IMR-90 (cell line): ENCODE measurements at regions not wholly inside any gene's neighbourhood (a gene's known extent, or its start where the extent isn't known, plus 50 kb on each side); places are given as distances from the start of the nearest gene placed in this dataset.

Experiments
- CEBPB ChIP-seq: IDR thresholded peaks from 2 replicates; pipeline ENCODE4 v1.6.1; 2012; ENCODE audit warnings: low read depth, low read length, improper control_type of control experiment
- MAZ ChIP-seq: IDR thresholded peaks from 2 replicates; pipeline ENCODE4 v1.6.1; 2012; ENCODE audit warnings: low read depth, mild to moderate bottlenecking, low read length, improper control_type of control experiment, moderate library complexity, borderline replicate concordance
- MXI1 ChIP-seq: IDR thresholded peaks from 2 replicates; pipeline ENCODE4 v1.6.1; 2012; ENCODE audit warnings: low read depth, mild to moderate bottlenecking, low read length, moderate library complexity, borderline replicate concordance
- POLR2A ChIP-seq: IDR thresholded peaks from 2 replicates; pipeline ENCODE4 v1.6.1; 2012; ENCODE audit warnings: mild to moderate bottlenecking, low read depth, low read length
- TF ChIP-seq, protein P1 (sequence below): conservative IDR thresholded peaks from 2 replicates; pipeline ENCODE4 v1.5.1; 2012; ENCODE audit warnings: mild to moderate bottlenecking, low read depth, low read length, improper control_type of control experiment

DNA sequence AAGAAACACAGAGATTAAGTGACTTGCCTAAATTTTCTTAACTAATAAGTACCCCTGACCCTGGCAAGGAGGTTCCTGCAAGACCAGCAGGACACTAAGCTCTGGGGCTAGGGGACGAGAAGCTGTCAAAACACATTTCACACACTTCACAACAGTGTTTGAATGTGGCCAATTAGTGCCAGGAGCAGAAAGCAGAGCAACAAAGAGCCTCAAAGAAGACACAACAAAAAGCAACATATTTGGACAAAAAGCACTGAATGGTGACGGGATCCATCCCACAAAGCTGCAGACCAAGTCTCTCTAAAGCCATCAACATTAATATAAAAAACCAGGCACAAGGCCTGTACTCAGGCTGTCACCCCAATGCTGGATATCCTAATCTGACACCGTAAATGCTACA, 361.9 kb upstream of the RASGEF1B start:
- no peak for TF ChIP-seq POLR2A
- TF ChIP-seq MXI1: no peak
- TF ChIP-seq, protein P1, sequence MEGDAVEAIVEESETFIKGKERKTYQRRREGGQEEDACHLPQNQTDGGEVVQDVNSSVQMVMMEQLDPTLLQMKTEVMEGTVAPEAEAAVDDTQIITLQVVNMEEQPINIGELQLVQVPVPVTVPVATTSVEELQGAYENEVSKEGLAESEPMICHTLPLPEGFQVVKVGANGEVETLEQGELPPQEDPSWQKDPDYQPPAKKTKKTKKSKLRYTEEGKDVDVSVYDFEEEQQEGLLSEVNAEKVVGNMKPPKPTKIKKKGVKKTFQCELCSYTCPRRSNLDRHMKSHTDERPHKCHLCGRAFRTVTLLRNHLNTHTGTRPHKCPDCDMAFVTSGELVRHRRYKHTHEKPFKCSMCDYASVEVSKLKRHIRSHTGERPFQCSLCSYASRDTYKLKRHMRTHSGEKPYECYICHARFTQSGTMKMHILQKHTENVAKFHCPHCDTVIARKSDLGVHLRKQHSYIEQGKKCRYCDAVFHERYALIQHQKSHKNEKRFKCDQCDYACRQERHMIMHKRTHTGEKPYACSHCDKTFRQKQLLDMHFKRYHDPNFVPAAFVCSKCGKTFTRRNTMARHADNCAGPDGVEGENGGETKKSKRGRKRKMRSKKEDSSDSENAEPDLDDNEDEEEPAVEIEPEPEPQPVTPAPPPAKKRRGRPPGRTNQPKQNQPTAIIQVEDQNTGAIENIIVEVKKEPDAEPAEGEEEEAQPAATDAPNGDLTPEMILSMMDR: no peak
- no peak for TF ChIP-seq CEBPB
- no peak for TF ChIP-seq MAZ
